ENCODE measurements at regions not wholly inside any gene's neighbourhood (a gene's known extent, or its start where the extent isn't known, plus 50 kb on each side); places are given as distances from the start of the nearest gene placed in this dataset.

DNA sequence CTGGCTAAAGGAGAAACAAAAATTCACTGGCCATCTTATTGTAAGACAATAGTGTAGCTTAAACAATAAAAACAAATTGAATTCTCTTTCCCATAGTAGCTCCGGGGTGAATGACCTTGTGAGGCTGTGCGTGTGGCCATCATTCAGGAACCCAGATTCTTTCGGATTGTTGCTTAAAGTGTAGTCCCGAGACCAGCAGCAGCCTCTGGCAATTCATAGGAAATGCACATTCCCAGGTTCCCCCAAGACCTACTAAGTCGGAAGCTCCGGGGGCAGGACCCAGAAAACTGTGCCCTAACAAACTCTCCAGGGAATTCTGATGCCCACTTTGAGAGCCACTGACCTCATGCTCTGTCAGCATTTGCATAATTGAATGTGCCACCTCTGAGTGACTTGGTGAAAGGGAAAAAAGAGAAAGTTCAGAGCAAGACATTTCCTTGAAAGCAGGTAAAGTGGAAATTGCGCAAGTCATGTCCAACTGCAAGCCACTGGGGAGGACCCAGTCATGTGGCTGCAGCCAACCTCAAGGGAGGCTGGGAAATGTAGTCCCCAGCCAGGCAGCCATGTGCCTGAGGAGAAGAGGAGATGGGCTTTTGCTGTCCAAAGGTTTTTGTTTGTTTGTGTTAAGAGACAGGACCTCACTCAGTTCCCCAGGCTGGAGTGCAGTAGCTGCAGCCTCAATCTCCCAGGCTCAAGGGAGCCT is 50.7 kb upstream of the PNMA8B start (continued):
- TF ChIP-seq RFX7 (CRISPR knock-in tag; IDR thresholded peaks at IDR 0.05) (no peak), C11orf30 (IDR thresholded peaks at IDR 0.05; ENCODE audit: low read depth) (peak; percentile 73), GABPB1 (CRISPR knock-in tag; IDR thresholded peaks at IDR 0.05) (peak; percentile 39; the same call in 1 of the 2 replicates), ZNF583 (CRISPR knock-in tag; IDR thresholded peaks at IDR 0.05) (no peak), PTRF (tag; IDR thresholded peaks at IDR 0.05) (no peak), CREB1 (IDR thresholded peaks at IDR 0.05) (0 out of 2 replicates have a peak, but pooled peaks have one; percentile 4), CREB1 (CRISPR knock-in tag; IDR thresholded peaks at IDR 0.05) (no peak), BRD4 (IDR thresholded peaks at IDR 0.05) (no peak), BRF1 (IDR thresholded peaks at IDR 0.05; ENCODE audit: borderline replicate concordance, extremely low read depth, insufficient read length) (no peak), KHSRP (IDR thresholded peaks at IDR 0.05) (no peak), JUNB (CRISPR knock-in tag; conservative IDR thresholded peaks at IDR 0.05) (no peak), BCL6 (CRISPR knock-in tag; IDR thresholded peaks at IDR 0.05) (no peak), ZNF316 (IDR thresholded peaks at IDR 0.05) (peak; percentile 69), SMARCC2 (IDR thresholded peaks at IDR 0.05; ENCODE audit: low read depth) (no peak), CBFA2T2 (conservative IDR thresholded peaks at IDR 0.05) (peak; percentile 57), JUN (IDR thresholded peaks at IDR 0.05; ENCODE audit: borderline replicate concordance, low read depth, low read length) (0 out of 2 replicates have a peak, but pooled peaks have one; percentile 38), JUN (CRISPR knock-in tag; IDR thresholded peaks at IDR 0.05; ENCODE audit: borderline replicate concordance) (no peak), RBM15 (IDR thresholded peaks at IDR 0.05; ENCODE audit: insufficient read depth, low read length) (no peak), ZNF121 (CRISPR knock-in tag; conservative IDR thresholded peaks at IDR 0.05) (no peak)
- TF ChIP-seq, protein P1, sequence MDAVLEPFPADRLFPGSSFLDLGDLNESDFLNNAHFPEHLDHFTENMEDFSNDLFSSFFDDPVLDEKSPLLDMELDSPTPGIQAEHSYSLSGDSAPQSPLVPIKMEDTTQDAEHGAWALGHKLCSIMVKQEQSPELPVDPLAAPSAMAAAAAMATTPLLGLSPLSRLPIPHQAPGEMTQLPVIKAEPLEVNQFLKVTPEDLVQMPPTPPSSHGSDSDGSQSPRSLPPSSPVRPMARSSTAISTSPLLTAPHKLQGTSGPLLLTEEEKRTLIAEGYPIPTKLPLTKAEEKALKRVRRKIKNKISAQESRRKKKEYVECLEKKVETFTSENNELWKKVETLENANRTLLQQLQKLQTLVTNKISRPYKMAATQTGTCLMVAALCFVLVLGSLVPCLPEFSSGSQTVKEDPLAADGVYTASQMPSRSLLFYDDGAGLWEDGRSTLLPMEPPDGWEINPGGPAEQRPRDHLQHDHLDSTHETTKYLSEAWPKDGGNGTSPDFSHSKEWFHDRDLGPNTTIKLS (IDR thresholded peaks at IDR 0.05; ENCODE audit: borderline replicate concordance, low read depth): peak; percentile 35; the same call in 1 of the 2 replicates
- TF ChIP-seq, protein P2, sequence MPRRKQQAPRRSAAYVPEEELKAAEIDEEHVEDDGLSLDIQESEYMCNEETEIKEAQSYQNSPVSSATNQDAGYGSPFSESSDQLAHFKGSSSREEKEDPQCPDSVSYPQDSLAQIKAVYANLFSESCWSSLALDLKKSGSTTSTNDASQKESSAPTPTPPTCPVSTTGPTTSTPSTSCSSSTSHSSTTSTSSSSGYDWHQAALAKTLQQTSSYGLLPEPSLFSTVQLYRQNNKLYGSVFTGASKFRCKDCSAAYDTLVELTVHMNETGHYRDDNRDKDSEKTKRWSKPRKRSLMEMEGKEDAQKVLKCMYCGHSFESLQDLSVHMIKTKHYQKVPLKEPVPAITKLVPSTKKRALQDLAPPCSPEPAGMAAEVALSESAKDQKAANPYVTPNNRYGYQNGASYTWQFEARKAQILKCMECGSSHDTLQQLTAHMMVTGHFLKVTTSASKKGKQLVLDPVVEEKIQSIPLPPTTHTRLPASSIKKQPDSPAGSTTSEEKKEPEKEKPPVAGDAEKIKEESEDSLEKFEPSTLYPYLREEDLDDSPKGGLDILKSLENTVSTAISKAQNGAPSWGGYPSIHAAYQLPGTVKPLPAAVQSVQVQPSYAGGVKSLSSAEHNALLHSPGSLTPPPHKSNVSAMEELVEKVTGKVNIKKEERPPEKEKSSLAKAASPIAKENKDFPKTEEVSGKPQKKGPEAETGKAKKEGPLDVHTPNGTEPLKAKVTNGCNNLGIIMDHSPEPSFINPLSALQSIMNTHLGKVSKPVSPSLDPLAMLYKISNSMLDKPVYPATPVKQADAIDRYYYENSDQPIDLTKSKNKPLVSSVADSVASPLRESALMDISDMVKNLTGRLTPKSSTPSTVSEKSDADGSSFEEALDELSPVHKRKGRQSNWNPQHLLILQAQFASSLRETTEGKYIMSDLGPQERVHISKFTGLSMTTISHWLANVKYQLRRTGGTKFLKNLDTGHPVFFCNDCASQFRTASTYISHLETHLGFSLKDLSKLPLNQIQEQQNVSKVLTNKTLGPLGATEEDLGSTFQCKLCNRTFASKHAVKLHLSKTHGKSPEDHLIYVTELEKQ (CRISPR knock-in tag; IDR thresholded peaks at IDR 0.05): no peak
- TF ChIP-seq, protein P3, sequence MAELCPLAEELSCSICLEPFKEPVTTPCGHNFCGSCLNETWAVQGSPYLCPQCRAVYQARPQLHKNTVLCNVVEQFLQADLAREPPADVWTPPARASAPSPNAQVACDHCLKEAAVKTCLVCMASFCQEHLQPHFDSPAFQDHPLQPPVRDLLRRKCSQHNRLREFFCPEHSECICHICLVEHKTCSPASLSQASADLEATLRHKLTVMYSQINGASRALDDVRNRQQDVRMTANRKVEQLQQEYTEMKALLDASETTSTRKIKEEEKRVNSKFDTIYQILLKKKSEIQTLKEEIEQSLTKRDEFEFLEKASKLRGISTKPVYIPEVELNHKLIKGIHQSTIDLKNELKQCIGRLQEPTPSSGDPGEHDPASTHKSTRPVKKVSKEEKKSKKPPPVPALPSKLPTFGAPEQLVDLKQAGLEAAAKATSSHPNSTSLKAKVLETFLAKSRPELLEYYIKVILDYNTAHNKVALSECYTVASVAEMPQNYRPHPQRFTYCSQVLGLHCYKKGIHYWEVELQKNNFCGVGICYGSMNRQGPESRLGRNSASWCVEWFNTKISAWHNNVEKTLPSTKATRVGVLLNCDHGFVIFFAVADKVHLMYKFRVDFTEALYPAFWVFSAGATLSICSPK (IDR thresholded peaks at IDR 0.05; ENCODE audit: borderline replicate concordance): no peak
